Daoy (cell line): ENCODE measurements at regions not wholly inside any gene's neighbourhood (a gene's known extent, or its start where the extent isn't known, plus 50 kb on each side); places are given as distances from the start of the nearest gene placed in this dataset.
"Not testable (repeated sequence)": the region's sequence is repeated elsewhere in the genome, so short reads cannot be mapped to it uniquely, and the experiment has no call there.

Experiments
- DNase-seq: peaks from one replicate; pipeline ENCODE4 v3.0.0-alpha.2; 2015; ENCODE audit warnings: low read depth

- DNase-seq, result no peak
These were observed 532.0 kb upstream of the FSHR start for GRCh38 chr2:49686291-49686690.

DNA sequence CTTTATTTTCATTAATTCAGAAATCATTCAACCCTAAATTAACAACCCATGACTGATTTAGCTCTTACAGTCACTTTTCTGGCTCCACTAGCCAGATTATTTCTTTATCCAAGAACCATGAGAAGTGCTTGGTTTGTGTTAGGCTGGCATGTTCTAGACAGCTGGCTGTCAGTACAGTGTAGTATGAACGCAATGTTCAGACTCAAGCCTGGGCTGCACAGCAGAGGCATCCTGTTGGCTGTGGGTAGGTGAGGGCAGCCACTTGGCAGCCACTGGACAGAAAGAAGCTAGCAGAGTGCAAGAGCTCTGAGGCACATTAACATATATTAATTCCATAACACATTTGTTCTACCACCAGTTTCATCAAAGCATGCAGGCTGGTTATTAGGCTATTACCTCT lies 522.9 kb upstream of the FSHR start:
- no peak for DNase-seq

DNA sequence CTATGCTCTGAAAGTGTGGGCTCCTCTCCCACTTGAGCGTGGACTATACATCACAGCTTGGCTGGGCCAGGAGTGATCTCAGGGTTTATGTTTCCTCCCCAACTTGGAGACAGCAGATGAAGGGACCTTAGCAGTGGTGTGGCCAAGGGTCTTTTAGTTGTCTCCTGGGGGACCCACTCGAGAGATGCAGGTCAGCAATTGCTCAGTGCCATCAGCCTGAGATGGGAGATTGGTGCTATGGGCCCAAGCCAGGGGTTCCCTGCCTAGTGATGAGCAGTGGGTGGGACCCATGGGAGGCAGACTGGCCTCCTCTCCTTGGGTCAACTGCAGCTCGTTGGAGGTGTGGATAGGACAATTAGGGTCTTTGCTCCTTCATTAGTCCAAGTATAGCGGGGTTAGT lies 510.5 kb upstream of the FSHR start:
- no peak for DNase-seq

DNA sequence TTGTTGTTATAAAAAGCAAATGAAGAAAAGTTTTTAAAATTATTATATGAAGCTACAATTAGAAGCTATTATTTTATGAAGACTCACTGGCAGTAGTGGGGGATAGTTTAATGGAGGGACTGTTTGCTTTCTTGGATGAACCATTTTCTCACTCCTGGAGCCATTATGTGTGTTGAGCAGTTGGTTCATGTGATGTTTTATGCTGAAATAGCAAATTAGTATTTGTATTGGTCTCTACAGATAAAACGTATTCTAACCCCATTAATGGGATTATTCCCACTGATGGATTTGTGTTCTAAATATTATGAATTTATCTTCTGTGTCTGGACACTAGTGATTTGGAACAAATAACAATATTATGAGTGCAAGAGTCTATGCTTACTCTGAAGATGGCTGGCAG lies 507.5 kb upstream of the FSHR start:
- no peak for DNase-seq

GRCh38 chr2:49656853-49657252 lies 502.5 kb upstream of the FSHR start:
- no peak for DNase-seq

DNA sequence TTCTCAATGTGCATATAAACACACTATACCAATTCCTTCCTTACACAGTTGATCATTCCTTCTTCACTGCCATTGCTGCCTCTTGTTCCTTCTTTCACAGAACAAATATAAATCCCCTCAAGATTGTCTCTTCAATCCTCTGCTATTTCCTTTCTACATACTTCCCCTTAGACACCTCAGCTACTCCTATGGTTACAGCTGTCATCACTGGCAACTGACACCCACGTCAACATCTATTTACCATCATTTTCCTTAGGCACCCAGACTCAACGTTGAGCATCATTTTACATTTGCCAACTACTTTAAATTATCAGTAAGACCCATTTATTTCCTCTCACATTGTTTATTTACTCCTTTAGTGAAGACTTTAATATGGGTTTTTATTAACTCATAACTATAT lies 488.8 kb upstream of the FSHR start:
- no peak for DNase-seq

- no peak for DNase-seq
These were observed 486.3 kb upstream of the FSHR start for GRCh38 chr2:49640630-49641029.

DNA sequence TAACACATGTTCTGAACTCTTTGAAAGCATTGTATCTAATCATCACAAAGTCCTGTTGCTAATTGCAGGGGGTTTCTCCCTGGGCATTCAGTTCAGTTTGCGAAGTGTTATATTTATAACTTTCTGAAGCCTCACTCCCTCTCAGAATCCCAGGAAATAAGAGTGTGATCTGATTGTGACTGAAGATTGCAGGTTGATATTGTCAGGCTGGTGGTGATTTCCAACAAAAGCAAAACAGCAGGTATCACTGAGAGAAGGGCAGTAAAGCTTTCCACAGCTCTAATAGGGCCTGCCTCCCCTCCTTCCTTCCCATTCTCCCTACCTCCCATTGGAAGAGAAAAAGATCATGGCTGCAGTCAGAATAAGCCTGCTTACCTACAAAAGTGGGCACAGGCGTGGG lies 466.7 kb upstream of the FSHR start:
- no peak for DNase-seq

DNA sequence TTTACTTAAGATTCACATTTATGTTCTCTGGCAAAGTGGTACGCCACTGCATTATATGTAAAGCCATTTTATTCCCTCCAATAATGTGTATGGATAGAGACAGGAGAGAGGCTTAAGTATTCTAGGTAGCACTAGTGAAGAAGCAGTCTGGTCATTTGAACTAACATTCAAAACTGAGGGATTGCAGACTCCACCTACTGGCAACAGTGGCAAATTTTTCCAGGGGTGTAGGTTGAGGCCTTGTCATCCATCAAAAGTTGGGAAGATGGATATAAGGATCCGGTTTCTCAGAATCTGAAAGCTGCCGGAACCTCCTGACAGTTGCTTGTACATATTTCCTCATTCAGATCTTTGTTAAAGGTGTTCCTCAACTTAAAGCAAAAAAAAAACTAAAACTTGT lies 465.5 kb upstream of the FSHR start:
- DNase-seq, result no peak

GRCh38 chr2:49618491-49618890 lies 464.2 kb upstream of the FSHR start:
- DNase-seq, result no peak

- no peak for DNase-seq
These were observed 462.5 kb upstream of the FSHR start for GRCh38 chr2:49616800-49617199.

- not testable (repeated sequence) for DNase-seq
These were observed 457.5 kb upstream of the FSHR start for GRCh38 chr2:49611796-49612195.

GRCh38 chr2:49600524-49600923 lies 446.2 kb upstream of the FSHR start:
- DNase-seq, result no peak

DNA sequence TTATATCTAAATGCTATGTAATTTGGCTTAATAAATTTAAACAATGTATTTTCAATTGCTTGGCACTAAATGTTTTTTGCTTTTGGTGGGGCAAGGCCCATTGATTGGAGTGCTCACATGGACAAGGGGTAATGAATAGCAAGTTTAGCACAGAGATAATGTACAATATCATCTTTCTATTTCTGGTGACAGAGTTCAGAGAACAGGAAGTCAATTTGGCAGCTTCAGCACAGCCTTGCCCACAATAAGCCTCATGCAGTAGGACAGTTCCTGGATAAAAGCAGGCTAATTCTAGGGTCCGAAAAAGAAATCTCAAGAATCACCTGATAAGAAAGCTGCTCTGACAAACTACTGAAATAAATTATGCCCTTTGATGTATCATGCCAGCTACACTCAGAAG lies 443.9 kb upstream of the FSHR start:
- no peak for DNase-seq

DNA sequence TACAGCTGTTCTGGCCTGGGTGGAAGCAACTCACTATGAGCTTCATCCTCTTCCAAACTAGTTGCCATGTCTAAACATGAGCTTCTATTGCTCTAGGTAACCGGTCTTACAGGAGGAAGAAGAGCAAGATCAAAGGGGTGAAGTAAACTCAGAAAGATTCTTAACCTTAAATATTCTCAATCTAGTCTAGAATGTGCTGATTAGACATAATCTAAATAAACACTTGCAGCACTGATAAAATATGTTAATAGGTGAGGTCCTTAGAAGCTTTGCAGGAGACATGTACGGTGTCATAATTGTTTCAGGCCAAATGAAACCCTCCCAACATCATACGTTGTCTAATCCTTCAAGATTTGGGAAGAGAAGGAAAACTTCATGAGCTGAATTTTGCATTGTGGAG lies 431.6 kb upstream of the FSHR start:
- DNase-seq, result no peak

DNA sequence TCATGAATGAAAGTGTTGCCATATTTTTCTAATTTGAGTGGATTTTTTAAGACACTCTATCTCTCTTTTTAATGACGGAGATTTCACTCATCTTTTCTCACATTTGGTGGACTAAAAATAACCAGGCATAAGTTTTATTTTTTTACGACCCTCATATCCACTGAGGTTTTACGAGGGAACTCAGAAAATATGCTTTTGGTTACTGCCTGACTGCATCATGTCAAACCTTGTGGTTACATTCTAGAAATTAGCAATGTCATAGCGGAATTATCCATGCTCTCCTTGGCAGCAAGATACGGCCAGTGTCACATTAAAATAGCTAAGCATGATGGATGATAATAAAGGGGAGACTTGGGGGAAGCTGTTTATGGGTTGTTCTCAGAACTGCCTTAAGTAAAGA lies 428.6 kb upstream of the FSHR start:
- no peak for DNase-seq

DNA sequence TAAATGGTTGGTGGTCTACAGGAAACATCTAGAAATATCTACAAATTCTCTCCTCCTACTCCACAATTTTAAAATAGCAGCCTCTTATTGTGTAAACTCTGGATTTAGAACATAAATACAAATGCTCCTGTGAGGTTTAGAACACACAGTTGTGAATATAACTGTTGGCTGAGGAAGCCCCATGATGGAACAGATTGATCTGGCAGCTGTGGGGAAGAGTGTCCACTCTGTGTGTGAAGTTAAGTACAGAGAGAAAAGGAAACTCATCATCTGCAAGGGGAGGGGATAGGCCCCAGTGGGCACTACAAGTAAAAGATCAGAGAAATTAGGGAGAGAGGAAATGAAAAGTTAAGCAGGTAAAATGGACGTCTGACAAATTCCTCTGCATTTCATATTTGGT lies 422.7 kb upstream of the FSHR start:
- DNase-seq, result no peak

GRCh38 chr2:49569176-49569575 lies 414.9 kb upstream of the FSHR start:
- no peak for DNase-seq

- no peak for DNase-seq
These were observed 413.7 kb upstream of the FSHR start for GRCh38 chr2:49567811-49568600.

- DNase-seq, result no peak
These were observed 412.7 kb upstream of the FSHR start for GRCh38 chr2:49567021-49567420.

- no peak for DNase-seq
These were observed 399.3 kb upstream of the FSHR start for GRCh38 chr2:49553658-49554057.

DNA sequence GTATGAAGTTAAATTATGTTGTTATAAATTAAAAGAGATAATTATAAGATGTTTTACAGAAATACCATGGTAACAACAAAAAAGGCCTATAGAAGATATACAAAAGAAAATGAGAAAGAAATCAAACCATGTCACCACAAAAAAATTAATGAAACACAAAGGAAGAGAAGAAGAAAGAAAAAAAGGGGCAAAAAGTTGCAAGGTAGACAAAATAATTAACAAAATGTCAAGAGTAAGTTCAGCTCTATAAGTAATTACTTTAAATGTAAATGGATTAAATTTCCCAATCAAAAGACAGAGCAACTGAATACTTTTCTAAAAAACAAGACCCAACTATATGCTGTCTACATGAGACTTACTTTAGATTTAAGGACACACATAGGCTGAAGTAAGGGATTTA lies 378.4 kb upstream of the FSHR start:
- no peak for DNase-seq

DNA sequence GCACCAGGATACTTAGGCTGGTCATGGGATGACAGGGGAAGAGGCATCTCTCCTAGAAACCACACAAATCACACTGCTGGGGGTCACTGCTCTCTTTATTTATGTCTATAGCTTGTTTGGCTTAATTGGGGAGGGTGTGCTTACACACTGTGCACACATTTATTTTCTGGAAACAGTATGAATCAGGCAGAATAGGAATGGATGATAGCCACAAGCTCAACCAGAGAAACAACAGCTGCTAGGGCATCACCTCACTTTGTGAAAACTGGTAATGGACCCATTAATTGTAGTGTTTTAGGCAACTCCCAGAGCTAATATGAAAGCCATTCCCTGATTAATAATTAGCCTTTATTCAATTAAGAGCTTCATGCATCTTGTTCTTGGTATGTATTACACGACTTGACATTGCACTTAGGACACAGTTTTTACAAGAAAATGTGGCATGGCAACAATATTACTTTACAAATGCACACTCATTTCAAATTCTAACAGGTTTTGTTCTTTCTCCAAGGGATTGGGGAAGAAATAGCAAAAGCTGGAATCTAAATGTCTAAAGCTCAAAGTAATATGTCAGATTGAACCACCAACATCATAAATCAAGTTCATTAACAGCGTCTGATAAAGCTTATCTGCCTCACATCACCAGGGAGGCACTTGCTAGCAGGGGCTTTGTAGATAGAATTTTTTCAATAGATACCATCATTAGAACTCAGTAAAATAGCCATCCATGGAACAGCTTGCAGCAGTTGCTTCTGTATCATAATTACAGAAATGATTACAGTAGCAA lies 361.9 kb upstream of the FSHR start:
- DNase-seq, result no peak

GRCh38 chr2:49514201-49514600 lies 359.9 kb upstream of the FSHR start:
- no peak for DNase-seq
